ENCODE measurements at regions not wholly inside any gene's neighbourhood (a gene's known extent, or its start where the extent isn't known, plus 50 kb on each side); places are given as distances from the start of the nearest gene placed in this dataset.

DNA sequence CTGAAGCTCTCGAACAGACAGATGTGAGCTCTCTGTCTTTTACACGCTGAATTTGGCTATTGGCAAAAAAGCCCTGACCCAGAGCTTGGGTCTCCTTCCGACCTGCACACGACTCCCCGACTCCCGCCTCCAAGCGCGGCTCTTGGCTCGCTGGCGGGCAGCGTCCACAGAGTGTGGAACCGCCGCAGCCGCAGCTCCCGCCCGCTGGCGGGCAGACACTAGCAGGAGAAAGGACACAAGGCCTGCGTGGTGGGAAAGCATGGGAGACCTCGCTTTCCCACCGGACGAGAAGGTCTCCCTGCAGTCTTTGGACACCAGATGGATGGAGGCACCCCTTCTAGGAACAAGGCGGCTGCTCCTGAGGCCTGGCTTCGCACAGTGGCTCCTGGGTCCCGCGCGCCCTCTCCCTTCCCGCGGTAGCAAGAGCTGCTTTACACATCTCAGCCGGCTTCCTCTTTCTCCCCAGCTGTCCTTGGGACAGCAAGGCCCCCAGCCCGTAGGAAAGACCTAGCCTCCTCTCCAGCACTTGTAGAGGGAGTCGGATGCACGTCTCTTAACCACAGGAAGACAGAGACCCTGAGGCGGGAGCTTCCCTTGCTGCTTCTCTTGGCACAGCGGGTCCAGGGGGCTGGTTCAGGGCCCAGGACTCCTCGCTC is 92.1 kb downstream of the PRKAB2 start:
- H3K9me3 ChIP-seq (ENCODE audit: control insufficient read depth, insufficient read depth, low read length), result peaks cover 22% of the 10 kb centered on the region; the same call in 1 of the 2 replicates
- no peak overlapping the region for H3K4me3 ChIP-seq (ENCODE audit: low read length)
- peaks cover 38% of the 10 kb centered on the region for H3K27me3 ChIP-seq (ENCODE audit: control insufficient read depth, low read length)
- H3K9me2 ChIP-seq (replicated peaks; ENCODE audit: control insufficient read depth, low read length), result no peaks in the 10 kb centered on the region
- H3K27ac ChIP-seq (ENCODE audit: low read depth, low read length), result no peak overlapping the region
- H4K20me1 ChIP-seq (ENCODE audit: control insufficient read depth, insufficient read depth, low read depth, low read length), result no peaks in the 10 kb centered on the region
- no peaks in the 10 kb centered on the region for H3F3A ChIP-seq (ENCODE audit: control insufficient read depth, insufficient read depth)
- H3K79me2 ChIP-seq (ENCODE audit: control insufficient read depth, low read length), result no peaks in the 10 kb centered on the region
- no peaks in the 10 kb centered on the region for H3K36me3 ChIP-seq (ENCODE audit: control insufficient read depth, low read length)
- H3K4me2 ChIP-seq (ENCODE audit: low read length), result no peak overlapping the region
- TF ChIP-seq, protein P1, sequence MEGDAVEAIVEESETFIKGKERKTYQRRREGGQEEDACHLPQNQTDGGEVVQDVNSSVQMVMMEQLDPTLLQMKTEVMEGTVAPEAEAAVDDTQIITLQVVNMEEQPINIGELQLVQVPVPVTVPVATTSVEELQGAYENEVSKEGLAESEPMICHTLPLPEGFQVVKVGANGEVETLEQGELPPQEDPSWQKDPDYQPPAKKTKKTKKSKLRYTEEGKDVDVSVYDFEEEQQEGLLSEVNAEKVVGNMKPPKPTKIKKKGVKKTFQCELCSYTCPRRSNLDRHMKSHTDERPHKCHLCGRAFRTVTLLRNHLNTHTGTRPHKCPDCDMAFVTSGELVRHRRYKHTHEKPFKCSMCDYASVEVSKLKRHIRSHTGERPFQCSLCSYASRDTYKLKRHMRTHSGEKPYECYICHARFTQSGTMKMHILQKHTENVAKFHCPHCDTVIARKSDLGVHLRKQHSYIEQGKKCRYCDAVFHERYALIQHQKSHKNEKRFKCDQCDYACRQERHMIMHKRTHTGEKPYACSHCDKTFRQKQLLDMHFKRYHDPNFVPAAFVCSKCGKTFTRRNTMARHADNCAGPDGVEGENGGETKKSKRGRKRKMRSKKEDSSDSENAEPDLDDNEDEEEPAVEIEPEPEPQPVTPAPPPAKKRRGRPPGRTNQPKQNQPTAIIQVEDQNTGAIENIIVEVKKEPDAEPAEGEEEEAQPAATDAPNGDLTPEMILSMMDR (IDR thresholded peaks at IDR 0.05; ENCODE audit: low read depth, low read length, poor library complexity, severe bottlenecking), result no peak
- no peak for TF ChIP-seq EZH2phosphoT487 (IDR thresholded peaks at IDR 0.05; ENCODE audit: borderline replicate concordance, low read length)
- H3K4me1 ChIP-seq (ENCODE audit: control insufficient read depth, low read length), result peaks cover 14% of the 10 kb centered on the region

DNA sequence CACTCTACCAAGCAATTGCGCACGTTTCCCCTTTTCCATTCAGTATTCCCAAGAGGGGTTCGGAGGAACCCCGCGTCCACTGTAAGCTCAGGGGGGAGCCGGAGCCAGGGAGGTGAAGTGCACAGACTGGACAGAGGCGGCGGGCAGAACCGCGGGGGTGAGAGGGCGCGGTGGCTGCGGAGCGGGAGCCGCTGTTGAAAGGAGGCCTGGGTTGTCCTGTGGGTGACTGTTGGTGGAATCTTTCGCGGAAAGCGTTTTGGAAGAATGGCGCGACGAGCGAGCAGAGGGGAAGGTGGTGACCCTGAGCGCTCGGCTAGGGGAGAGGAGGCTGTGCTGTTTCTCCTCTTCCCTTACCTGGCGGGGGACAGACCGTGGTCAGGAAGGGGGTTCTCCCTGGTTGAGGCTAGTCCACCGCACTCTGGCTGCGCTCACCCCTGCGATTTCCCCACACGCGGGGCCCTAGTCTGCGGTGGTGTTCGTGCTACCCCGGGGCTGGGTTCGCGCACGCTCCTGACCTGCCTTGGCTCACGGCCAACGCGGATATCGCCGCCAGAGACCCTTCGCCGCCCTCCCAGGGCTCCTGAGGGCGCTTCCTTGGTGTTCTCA is 92.8 kb downstream of the PRKAB2 start:
- Histone ChIP-seq H4K20me1 (ENCODE audit: control insufficient read depth, insufficient read depth, low read depth, low read length) (no peaks in the 10 kb centered on the region), H3K4me2 (ENCODE audit: low read length) (no peak overlapping the region), H3K9me2 (replicated peaks; ENCODE audit: control insufficient read depth, low read length) (no peaks in the 10 kb centered on the region), H3K79me2 (ENCODE audit: control insufficient read depth, low read length) (no peaks in the 10 kb centered on the region), H3K27me3 (ENCODE audit: control insufficient read depth, low read length) (peaks cover 32% of the 10 kb centered on the region), H3K4me3 (ENCODE audit: low read length) (no peak overlapping the region), H3F3A (ENCODE audit: control insufficient read depth, insufficient read depth) (no peaks in the 10 kb centered on the region), H3K36me3 (ENCODE audit: control insufficient read depth, low read length) (no peaks in the 10 kb centered on the region), H3K4me1 (ENCODE audit: control insufficient read depth, low read length) (peaks cover 9% of the 10 kb centered on the region), H3K9me3 (ENCODE audit: control insufficient read depth, insufficient read depth, low read length) (peaks cover 22% of the 10 kb centered on the region; the same call in 1 of the 2 replicates), H3K27ac (ENCODE audit: low read depth, low read length) (no peak overlapping the region)
- TF ChIP-seq EZH2phosphoT487 (IDR thresholded peaks at IDR 0.05; ENCODE audit: borderline replicate concordance, low read length), result no peak
- TF ChIP-seq, protein P1 (IDR thresholded peaks at IDR 0.05; ENCODE audit: low read depth, low read length, poor library complexity, severe bottlenecking), result no peak

DNA sequence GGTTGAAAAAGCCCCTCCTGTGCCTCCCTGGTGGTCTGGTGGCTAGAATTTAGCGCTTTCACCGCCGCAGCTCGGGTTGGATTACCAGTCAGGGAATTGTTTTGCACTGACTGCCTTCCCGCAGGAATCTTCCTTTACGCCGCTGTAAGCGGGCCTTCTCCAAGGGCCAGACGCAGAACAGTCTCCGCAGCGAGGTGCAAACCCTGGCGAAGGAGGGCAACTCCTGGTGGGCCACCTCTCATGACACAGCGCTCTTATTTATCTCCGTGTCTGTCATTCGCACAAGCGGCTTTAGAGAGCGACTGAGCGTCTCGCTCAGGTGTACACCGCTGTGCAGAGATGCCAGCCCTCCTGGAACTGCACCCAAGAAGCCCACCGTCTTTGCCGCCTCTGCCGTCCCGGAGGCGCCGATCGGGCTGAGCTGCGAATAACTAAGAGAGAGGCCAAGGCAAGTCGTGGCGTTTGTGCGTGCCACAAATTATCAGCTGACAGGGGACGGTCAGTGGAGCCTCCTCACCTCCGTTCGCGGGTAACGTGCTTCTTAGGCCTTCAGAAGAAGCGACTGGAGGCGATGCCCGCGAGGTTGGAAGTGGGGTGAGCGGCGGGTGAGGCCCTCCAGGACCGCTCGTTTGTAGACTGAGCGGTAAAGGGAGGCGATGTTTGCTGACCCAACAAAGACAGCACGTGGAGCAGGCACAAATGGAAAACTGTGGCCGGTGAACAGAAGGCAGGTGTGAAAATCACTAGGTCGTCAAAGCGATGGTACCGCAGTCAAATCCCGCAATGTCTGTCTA is 93.5 kb downstream of the PRKAB2 start:
- Histone ChIP-seq H3K79me2 (ENCODE audit: control insufficient read depth, low read length) (no peaks in the 10 kb centered on the region), H3F3A (ENCODE audit: control insufficient read depth, insufficient read depth) (no peaks in the 10 kb centered on the region), H3K4me3 (ENCODE audit: low read length) (no peak overlapping the region), H4K20me1 (ENCODE audit: control insufficient read depth, insufficient read depth, low read depth, low read length) (no peaks in the 10 kb centered on the region), H3K27me3 (ENCODE audit: control insufficient read depth, low read length) (peaks cover 28% of the 10 kb centered on the region), H3K4me1 (ENCODE audit: control insufficient read depth, low read length) (peaks cover 5% of the 10 kb centered on the region), H3K9me2 (replicated peaks; ENCODE audit: control insufficient read depth, low read length) (no peaks in the 10 kb centered on the region), H3K4me2 (ENCODE audit: low read length) (no peak overlapping the region), H3K9me3 (ENCODE audit: control insufficient read depth, insufficient read depth, low read length) (peaks cover 22% of the 10 kb centered on the region; the same call in 1 of the 2 replicates), H3K36me3 (ENCODE audit: control insufficient read depth, low read length) (no peaks in the 10 kb centered on the region), H3K27ac (ENCODE audit: low read depth, low read length) (no peak overlapping the region)
- TF ChIP-seq EZH2phosphoT487 (IDR thresholded peaks at IDR 0.05; ENCODE audit: borderline replicate concordance, low read length), result no peak
- TF ChIP-seq, protein P1 (IDR thresholded peaks at IDR 0.05; ENCODE audit: low read depth, low read length, poor library complexity, severe bottlenecking), result no peak

Measured in DOHH2 (cell line).